Neural crest cell (in vitro differentiated cells): ENCODE measurements at regions not wholly inside any gene's neighbourhood (a gene's known extent, or its start where the extent isn't known, plus 50 kb on each side); places are given as distances from the start of the nearest gene placed in this dataset.

ENCODE experiments used
- DNase-seq: peaks from one replicate; pipeline ENCODE4 v3.0.0; 2021; ENCODE audit warnings: low read depth, mixed read lengths, low spot score
- H3K27ac Mint-ChIP-seq: one replicate; pipeline ENCODE4 v1.8.0; 2021; ENCODE audit warnings: mild to moderate bottlenecking, mixed read lengths; ENCODE audit not compliant: unreplicated experiment
- H3K27me3 Mint-ChIP-seq: 2 replicates; pipeline ENCODE4 v1.8.0; 2021; ENCODE audit warnings: low read depth, mild to moderate bottlenecking, mixed read lengths
- H3K36me3 Mint-ChIP-seq: 2 replicates; pipeline ENCODE4 v1.8.0; 2021; ENCODE audit warnings: low read depth, mild to moderate bottlenecking, mixed read lengths
- H3K4me1 Mint-ChIP-seq: 2 replicates; pipeline ENCODE4 v1.8.0; 2021; ENCODE audit warnings: mixed read lengths
- H3K4me3 Mint-ChIP-seq: one replicate; pipeline ENCODE4 v1.8.0; 2021; ENCODE audit warnings: mild to moderate bottlenecking, mixed read lengths
- H3K9me3 Mint-ChIP-seq: 2 replicates; pipeline ENCODE4 v1.8.0; 2021; ENCODE audit warnings: mixed read lengths
- TF ChIP-seq, protein P1 (sequence below): fragments of 200-600 bp; sonication (generic); conservative IDR thresholded peaks from 2 replicates; pipeline ENCODE4 v1.5.0; 2021; ENCODE audit warnings: antibody characterized with exemption, mild to moderate bottlenecking

DNA sequence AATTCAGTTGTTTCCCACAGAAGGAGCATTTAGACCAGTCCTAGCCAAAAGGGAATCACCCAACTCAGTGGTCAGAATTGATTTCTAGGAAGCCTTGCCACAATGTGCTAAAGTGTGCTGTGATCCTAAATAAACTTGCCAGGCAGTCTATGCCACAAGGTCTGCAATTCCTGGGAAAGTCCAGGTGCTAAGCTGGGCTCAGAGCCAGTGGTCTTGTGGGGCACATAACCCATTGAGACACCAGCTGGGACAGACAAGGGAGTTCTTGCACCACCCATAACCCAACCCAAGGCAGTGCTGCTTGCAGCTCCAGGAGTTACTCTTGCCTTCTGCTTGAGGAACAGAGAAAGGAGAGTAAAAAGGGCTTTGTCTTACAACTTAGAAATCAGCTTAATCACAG, 489.5 kb upstream of the SPRY2 start:
- H3K9me3 Mint-ChIP-seq, result peaks cover 30% of the 10 kb centered on the region
- TF ChIP-seq, protein P1, sequence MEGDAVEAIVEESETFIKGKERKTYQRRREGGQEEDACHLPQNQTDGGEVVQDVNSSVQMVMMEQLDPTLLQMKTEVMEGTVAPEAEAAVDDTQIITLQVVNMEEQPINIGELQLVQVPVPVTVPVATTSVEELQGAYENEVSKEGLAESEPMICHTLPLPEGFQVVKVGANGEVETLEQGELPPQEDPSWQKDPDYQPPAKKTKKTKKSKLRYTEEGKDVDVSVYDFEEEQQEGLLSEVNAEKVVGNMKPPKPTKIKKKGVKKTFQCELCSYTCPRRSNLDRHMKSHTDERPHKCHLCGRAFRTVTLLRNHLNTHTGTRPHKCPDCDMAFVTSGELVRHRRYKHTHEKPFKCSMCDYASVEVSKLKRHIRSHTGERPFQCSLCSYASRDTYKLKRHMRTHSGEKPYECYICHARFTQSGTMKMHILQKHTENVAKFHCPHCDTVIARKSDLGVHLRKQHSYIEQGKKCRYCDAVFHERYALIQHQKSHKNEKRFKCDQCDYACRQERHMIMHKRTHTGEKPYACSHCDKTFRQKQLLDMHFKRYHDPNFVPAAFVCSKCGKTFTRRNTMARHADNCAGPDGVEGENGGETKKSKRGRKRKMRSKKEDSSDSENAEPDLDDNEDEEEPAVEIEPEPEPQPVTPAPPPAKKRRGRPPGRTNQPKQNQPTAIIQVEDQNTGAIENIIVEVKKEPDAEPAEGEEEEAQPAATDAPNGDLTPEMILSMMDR, result no peak
- H3K36me3 Mint-ChIP-seq, result peaks cover 20% of the 10 kb centered on the region
- DNase-seq, result no peak
- no peak overlapping the region for H3K27ac Mint-ChIP-seq
- H3K4me3 Mint-ChIP-seq, result no peak overlapping the region
- no peaks in the 10 kb centered on the region for H3K4me1 Mint-ChIP-seq
- no peaks in the 10 kb centered on the region for H3K27me3 Mint-ChIP-seq

DNA sequence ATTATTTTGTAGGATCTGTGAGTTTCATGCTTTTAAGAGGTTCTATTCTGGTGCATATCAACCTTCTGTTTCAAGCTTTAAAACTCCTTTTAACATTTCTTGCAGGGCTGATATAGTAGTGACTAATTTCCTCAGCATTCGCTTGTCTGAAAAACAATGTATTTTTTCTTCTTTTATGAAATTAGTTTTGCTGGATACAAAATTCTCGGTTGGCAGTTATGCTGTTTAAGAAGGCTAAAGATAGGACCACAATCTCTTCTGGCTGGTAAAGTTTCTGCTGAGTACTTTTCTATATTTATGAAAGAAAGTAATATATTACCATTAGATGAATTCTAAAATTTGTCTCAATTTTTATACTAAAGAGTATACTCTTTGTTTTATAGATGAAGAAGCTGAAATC, 487.8 kb upstream of the SPRY2 start:
- Mint-ChIP-seq H3K27me3 (no peaks in the 10 kb centered on the region), H3K4me3 (no peak overlapping the region), H3K36me3 (peaks cover 20% of the 10 kb centered on the region), H3K27ac (no peak overlapping the region), H3K4me1 (no peaks in the 10 kb centered on the region), H3K9me3 (peaks cover 29% of the 10 kb centered on the region)
- no peak for DNase-seq
- TF ChIP-seq, protein P1, result no peak

DNA sequence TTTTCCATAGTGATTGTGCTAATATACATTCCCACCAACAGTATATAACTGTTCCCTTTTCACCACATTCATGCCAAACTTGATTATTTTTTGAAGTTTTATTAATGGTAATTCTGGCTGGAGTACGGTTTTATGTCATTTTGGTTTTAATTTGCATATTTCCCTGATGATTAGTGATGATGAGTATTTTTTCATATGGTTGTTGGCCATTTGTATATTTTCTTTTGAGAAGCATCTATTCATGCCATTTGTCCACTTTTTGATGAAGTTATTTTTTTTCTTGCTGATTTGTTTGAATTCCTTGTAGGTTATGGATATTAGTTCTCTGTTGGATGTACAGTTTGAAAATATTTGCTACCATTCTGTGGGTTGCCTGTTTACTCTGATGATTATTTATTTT, 484.4 kb upstream of the SPRY2 start:
- Mint-ChIP-seq H3K4me1 (no peaks in the 10 kb centered on the region), H3K9me3 (peaks cover 18% of the 10 kb centered on the region), H3K27me3 (no peaks in the 10 kb centered on the region), H3K27ac (no peak overlapping the region), H3K4me3 (no peak overlapping the region), H3K36me3 (peaks cover 9% of the 10 kb centered on the region)
- TF ChIP-seq, protein P1, result no peak
- DNase-seq, result no peak

DNA sequence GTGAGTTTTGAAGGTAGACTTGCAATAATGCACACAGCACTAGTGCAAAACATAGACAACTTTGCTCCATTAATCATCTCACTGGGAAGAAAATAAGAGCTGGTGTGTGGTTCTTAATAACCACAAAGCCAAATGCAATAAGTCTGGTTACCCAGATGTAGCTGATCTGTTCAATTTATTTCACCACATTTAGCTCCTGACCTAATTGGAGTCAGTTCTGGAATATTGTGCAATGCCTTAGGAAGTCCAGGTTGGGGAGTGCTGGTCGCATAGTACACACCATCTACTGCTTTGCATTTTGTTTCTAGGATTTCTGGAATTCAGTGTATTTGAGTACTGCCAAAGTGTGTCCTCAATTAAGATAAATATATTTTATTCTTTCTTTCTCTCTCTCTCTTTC, 483.3 kb upstream of the SPRY2 start:
- no peak for DNase-seq
- H3K36me3 Mint-ChIP-seq, result peaks cover 9% of the 10 kb centered on the region
- TF ChIP-seq, protein P1, result no peak
- peaks cover 18% of the 10 kb centered on the region for H3K9me3 Mint-ChIP-seq
- H3K4me3 Mint-ChIP-seq, result no peak overlapping the region
- H3K27ac Mint-ChIP-seq, result no peak overlapping the region
- H3K4me1 Mint-ChIP-seq, result no peaks in the 10 kb centered on the region
- no peaks in the 10 kb centered on the region for H3K27me3 Mint-ChIP-seq

DNA sequence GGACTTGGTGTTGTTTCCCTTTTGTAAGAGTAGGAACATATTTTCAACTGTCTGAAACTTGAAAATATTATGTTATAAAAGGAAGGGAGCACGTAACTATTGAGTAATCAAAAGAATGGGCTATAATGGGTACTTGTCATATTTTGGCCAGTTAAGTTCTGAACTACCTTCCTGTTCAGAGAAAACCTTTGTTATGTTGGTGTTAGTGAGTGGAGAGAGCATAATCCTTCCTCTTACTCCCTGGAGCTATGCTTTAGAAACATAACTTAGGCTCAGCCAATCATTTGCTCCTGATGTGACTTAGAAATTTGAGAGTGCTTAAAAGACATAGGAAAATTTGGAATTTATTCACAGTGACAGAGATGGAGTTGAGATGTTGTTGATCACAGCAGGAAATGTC, 482.5 kb upstream of the SPRY2 start:
- no peak overlapping the region for H3K27ac Mint-ChIP-seq
- peaks cover 16% of the 10 kb centered on the region for H3K9me3 Mint-ChIP-seq
- TF ChIP-seq, protein P1, result no peak
- no peak for DNase-seq
- H3K36me3 Mint-ChIP-seq, result peaks cover 9% of the 10 kb centered on the region
- no peak overlapping the region for H3K4me3 Mint-ChIP-seq
- H3K27me3 Mint-ChIP-seq, result no peaks in the 10 kb centered on the region
- no peaks in the 10 kb centered on the region for H3K4me1 Mint-ChIP-seq

DNA sequence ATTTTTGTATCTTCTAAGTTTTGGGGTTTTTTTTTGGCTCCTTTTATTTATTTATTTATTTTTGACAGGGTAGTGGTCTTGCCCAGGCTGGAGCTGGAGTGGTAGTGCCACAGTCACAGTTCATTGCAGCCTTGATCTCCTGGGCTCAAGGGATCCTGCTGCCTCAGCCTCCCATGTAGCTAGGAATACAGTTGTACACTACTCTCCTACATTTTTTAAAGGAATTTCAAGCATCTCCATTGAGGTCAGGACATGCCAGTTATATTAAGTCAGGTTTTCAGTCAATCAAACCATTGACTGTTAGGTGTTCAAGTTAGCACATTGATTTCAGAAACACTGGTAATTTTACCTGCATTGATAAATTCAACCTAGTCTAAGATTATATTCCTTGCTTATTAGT, 480.5 kb upstream of the SPRY2 start:
- Mint-ChIP-seq H3K27me3 (no peaks in the 10 kb centered on the region), H3K4me3 (no peak overlapping the region), H3K4me1 (no peaks in the 10 kb centered on the region), H3K9me3 (peaks cover 11% of the 10 kb centered on the region), H3K36me3 (peaks cover 9% of the 10 kb centered on the region), H3K27ac (no peak overlapping the region)
- TF ChIP-seq, protein P1, result no peak
- DNase-seq, result no peak
